ENCODE measurements at regions not wholly inside any gene's neighbourhood (a gene's known extent, or its start where the extent isn't known, plus 50 kb on each side); places are given as distances from the start of the nearest gene placed in this dataset.

DNA sequence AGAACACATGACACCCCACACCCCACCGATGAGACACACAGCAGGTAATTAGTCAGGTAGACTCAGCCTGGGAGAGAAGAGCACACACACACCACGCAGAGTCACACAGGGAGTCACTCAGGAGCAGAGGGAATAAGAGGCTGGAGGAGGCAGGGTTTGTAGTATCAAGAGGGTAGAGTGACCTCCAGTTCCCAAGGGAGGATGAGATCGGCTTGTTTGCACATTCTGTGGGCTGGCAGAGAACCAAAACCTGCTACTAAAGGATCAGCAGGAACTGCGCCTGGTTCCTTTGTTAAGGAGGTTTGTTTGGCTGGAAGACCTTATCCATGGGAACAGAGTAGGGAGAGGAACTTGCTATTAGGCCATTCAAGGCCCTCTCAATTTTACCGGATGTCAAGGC lies 281.4 kb upstream of the SLCO3A1 start:
- Histone ChIP-seq H3K4me1 (no peaks in the 10 kb centered on the region), H3K36me3 (no peaks in the 10 kb centered on the region), H3K27ac (no peak overlapping the region), H3K9ac (ENCODE audit: low read depth in 2 of 2, low read length in 2 of 2) (no peak overlapping the region), H3K4me3 (no peak overlapping the region), H3K9me3 (no peaks in the 10 kb centered on the region), H3K27me3 (no peaks in the 10 kb centered on the region)
- TF ChIP-seq, protein P1, sequence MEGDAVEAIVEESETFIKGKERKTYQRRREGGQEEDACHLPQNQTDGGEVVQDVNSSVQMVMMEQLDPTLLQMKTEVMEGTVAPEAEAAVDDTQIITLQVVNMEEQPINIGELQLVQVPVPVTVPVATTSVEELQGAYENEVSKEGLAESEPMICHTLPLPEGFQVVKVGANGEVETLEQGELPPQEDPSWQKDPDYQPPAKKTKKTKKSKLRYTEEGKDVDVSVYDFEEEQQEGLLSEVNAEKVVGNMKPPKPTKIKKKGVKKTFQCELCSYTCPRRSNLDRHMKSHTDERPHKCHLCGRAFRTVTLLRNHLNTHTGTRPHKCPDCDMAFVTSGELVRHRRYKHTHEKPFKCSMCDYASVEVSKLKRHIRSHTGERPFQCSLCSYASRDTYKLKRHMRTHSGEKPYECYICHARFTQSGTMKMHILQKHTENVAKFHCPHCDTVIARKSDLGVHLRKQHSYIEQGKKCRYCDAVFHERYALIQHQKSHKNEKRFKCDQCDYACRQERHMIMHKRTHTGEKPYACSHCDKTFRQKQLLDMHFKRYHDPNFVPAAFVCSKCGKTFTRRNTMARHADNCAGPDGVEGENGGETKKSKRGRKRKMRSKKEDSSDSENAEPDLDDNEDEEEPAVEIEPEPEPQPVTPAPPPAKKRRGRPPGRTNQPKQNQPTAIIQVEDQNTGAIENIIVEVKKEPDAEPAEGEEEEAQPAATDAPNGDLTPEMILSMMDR (IDR thresholded peaks at IDR 0.05): no peak
- no peak for DNase-seq
- intact Hi-C loops (cut with DNase I): no loop called here

- intact Hi-C loops (cut with DNase I): no loop called here
- Histone ChIP-seq H3K9me3 (no peaks in the 10 kb centered on the region), H3K27me3 (no peaks in the 10 kb centered on the region), H3K36me3 (no peaks in the 10 kb centered on the region), H3K4me1 (no peaks in the 10 kb centered on the region), H3K9ac (ENCODE audit: low read depth in 2 of 2, low read length in 2 of 2) (no peak overlapping the region), H3K4me3 (no peak overlapping the region), H3K27ac (no peak overlapping the region)
- TF ChIP-seq, protein P1 (IDR thresholded peaks at IDR 0.05): no peak
- DNase-seq: no peak
Observed at GRCh38 chr15:91576096-91576495, 277.4 kb upstream of the SLCO3A1 start.

DNA sequence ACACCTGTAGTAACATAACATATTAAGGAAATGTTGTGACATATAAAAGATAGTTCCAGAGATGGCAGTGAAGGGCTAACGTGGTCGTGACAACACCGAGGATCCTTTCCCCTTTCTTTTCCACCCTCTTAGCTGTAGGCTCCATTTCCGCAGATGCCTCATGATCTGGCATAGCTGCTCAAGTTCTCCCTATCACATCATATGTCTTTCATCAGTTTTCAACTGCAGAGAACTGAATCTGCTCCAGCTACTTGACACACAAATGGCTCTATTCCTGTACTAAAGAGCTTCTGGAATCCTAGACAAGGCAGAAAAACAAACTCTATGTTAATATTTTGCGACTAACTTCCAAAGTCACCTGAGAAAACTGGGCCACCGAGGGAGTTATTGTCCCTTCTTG lies 275.0 kb upstream of the SLCO3A1 start:
- no peaks in the 10 kb centered on the region for H3K27me3 ChIP-seq
- no peaks in the 10 kb centered on the region for H3K36me3 ChIP-seq
- H3K27ac ChIP-seq: no peak overlapping the region
- no peak overlapping the region for H3K4me3 ChIP-seq
- H3K9me3 ChIP-seq: no peaks in the 10 kb centered on the region
- H3K4me1 ChIP-seq: no peaks in the 10 kb centered on the region
- TF ChIP-seq, protein P1 (IDR thresholded peaks at IDR 0.05): no peak
- DNase-seq: no peak
- H3K9ac ChIP-seq (ENCODE audit: low read depth in 2 of 2, low read length in 2 of 2): no peak overlapping the region
- intact Hi-C loops (cut with DNase I): no loop called here

DNA sequence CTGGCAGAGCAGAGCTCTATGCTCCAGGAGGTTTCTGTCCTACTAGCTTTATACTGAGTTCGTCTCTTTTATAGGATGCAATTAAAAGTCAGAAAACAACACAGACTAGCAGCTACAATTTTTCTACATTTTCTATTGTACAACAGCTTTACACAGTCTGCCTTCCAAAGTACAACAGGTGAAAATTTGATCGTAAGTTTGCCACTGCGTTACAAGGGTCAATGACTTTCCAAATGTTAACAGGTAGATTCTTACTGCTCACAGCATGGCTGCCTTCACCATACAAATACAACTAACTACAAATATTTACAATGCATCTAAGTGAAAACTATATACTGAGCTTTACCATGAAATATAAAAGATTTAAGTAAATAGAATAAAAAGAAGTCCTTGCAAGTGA lies 268.6 kb upstream of the SLCO3A1 start:
- no peaks in the 10 kb centered on the region for H3K4me1 ChIP-seq
- DNase-seq: no peak
- no peaks in the 10 kb centered on the region for H3K27me3 ChIP-seq
- H3K9me3 ChIP-seq: no peaks in the 10 kb centered on the region
- H3K9ac ChIP-seq (ENCODE audit: low read depth in 2 of 2, low read length in 2 of 2): no peak overlapping the region
- H3K36me3 ChIP-seq: no peaks in the 10 kb centered on the region
- no peak overlapping the region for H3K27ac ChIP-seq
- TF ChIP-seq, protein P1 (IDR thresholded peaks at IDR 0.05): no peak
- intact Hi-C loops (cut with DNase I): no loop called here
- no peak overlapping the region for H3K4me3 ChIP-seq

DNA sequence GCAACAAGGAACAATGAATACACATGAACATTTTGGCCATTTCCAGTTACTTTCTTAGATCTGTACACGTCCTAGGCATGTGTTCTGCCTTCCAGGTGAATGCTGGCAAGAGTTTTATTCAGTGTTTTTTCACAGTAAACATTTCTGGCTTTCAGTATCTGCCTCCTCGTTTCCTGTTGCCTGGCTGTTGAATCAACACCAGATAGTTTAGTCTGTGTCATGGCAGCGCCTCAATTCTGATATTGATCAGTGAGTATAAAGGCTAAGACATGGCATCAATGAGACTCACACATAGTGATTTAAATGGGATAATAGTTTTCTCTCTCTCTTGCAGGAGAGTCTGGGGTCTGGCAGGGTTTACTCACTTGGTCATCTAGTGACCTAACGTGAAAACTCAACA lies 266.9 kb upstream of the SLCO3A1 start:
- H3K9me3 ChIP-seq: no peaks in the 10 kb centered on the region
- H3K36me3 ChIP-seq: no peaks in the 10 kb centered on the region
- intact Hi-C loops (cut with DNase I): no loop called here
- H3K27me3 ChIP-seq: no peaks in the 10 kb centered on the region
- TF ChIP-seq, protein P1 (IDR thresholded peaks at IDR 0.05): no peak
- H3K4me3 ChIP-seq: no peak overlapping the region
- H3K4me1 ChIP-seq: no peaks in the 10 kb centered on the region
- no peak overlapping the region for H3K27ac ChIP-seq
- DNase-seq: no peak
- no peak overlapping the region for H3K9ac ChIP-seq (ENCODE audit: low read depth in 2 of 2, low read length in 2 of 2)

GRCh38 chr15:91589360-91589759 lies 264.1 kb upstream of the SLCO3A1 start:
- no peak overlapping the region for H3K27ac ChIP-seq
- H3K4me1 ChIP-seq: no peaks in the 10 kb centered on the region
- TF ChIP-seq, protein P1 (IDR thresholded peaks at IDR 0.05): no peak
- no peak overlapping the region for H3K9ac ChIP-seq (ENCODE audit: low read depth in 2 of 2, low read length in 2 of 2)
- H3K9me3 ChIP-seq: no peaks in the 10 kb centered on the region
- H3K27me3 ChIP-seq: no peaks in the 10 kb centered on the region
- DNase-seq: no peak
- no peak overlapping the region for H3K4me3 ChIP-seq
- H3K36me3 ChIP-seq: no peaks in the 10 kb centered on the region
- intact Hi-C loops (cut with DNase I): no loop called here
